ENCODE measurements at regions not wholly inside any gene's neighbourhood (a gene's known extent, or its start where the extent isn't known, plus 50 kb on each side); places are given as distances from the start of the nearest gene placed in this dataset.

DNA sequence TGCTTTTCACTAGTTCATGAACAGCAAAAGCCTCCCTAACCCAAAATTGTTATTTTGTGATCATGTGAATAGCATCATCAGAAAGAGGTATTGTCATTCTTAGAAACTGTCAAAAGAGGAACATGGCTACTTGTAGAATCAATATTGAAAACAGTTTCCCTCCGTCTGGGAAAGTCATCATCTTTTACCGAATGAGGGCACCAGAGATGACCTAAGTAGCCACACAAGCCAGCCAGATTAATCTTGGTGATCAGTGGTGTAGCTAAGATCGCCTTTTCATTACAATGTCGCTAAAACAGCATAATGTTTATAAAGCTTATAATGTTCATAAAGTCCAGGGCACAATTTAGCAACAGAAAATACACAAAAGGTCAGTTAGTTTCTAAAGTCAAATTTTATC is 136.1 kb downstream of the SIPA1L2 start:
- TF ChIP-seq, protein P1, sequence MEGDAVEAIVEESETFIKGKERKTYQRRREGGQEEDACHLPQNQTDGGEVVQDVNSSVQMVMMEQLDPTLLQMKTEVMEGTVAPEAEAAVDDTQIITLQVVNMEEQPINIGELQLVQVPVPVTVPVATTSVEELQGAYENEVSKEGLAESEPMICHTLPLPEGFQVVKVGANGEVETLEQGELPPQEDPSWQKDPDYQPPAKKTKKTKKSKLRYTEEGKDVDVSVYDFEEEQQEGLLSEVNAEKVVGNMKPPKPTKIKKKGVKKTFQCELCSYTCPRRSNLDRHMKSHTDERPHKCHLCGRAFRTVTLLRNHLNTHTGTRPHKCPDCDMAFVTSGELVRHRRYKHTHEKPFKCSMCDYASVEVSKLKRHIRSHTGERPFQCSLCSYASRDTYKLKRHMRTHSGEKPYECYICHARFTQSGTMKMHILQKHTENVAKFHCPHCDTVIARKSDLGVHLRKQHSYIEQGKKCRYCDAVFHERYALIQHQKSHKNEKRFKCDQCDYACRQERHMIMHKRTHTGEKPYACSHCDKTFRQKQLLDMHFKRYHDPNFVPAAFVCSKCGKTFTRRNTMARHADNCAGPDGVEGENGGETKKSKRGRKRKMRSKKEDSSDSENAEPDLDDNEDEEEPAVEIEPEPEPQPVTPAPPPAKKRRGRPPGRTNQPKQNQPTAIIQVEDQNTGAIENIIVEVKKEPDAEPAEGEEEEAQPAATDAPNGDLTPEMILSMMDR (IDR thresholded peaks at IDR 0.05; ENCODE audit: low read depth, low read length, poor library complexity, severe bottlenecking), result no peak
- no peak for TF ChIP-seq EZH2phosphoT487 (IDR thresholded peaks at IDR 0.05; ENCODE audit: borderline replicate concordance, low read length)

Data from DOHH2 (cell line).